Activated naive CD8-positive, alpha-beta T cell treated with anti-CD3 and anti-CD28 coated beads, Interleukin-2, amount 50 U/mL, for 24 hours (primary cell): ENCODE measurements at regions not wholly inside any gene's neighbourhood (a gene's known extent, or its start where the extent isn't known, plus 50 kb on each side); places are given as distances from the start of the nearest gene placed in this dataset.

ENCODE experiments used
- ATAC-seq: fragments of 150-1000 bp; cut with Tn5 transposase; one replicate; pipeline ENCODE4 v1.10.0; 2021
- DNase-seq: peaks from one replicate; pipeline ENCODE4 v3.0.0; 2021
- H3K27ac Mint-ChIP-seq: one replicate; pipeline ENCODE4 v1.8.0; 2021; ENCODE audit warnings: mild to moderate bottlenecking, mixed read lengths
- H3K27me3 Mint-ChIP-seq: one replicate; pipeline ENCODE4 v1.8.0; 2021; ENCODE audit warnings: mixed read lengths
- H3K36me3 Mint-ChIP-seq: one replicate; pipeline ENCODE4 v1.8.0; 2021; ENCODE audit warnings: low read depth, mixed read lengths
- H3K4me1 Mint-ChIP-seq: one replicate; pipeline ENCODE4 v1.8.0; 2021; ENCODE audit warnings: mixed read lengths
- H3K4me3 Mint-ChIP-seq: one replicate; pipeline ENCODE4 v1.8.0; 2021; ENCODE audit warnings: mild to moderate bottlenecking, moderate library complexity, mixed read lengths
- H3K9me3 Mint-ChIP-seq: one replicate; pipeline ENCODE4 v1.8.0; 2021; ENCODE audit warnings: mixed read lengths

DNA sequence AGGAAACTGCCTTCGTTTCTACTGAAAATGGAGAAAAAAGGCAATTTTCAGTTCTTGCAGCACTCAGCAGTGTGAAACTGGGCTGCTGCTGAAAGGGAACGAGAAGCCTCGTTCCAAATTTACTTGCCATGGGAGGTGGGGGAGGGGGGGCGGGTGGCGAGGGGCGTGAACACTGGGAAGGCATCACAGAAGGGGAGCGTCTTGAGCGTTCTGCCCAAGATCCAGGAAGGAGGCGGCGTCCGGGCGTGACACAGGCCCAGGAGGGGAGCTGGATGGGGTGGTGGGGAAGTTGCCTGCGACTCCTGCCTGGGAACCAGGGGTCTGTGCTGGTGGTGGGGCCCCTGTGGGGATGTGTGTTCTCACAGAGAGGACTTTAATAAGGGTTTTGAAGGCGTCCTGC lies 213.5 kb downstream of the CTTN start:
- Mint-ChIP-seq H3K36me3 (no peaks in the 10 kb centered on the region), H3K4me3 (no peak overlapping the region), H3K4me1 (no peaks in the 10 kb centered on the region), H3K27ac (no peak overlapping the region), H3K9me3 (no peaks in the 10 kb centered on the region), H3K27me3 (peaks cover 3% of the 10 kb centered on the region)
- DNase-seq (no peak), ATAC-seq (no peak)

- H3K27me3 Mint-ChIP-seq = peaks cover 3% of the 10 kb centered on the region
- ATAC-seq (no peak), DNase-seq (no peak)
- H3K9me3 Mint-ChIP-seq = no peaks in the 10 kb centered on the region
- H3K4me3 Mint-ChIP-seq = no peak overlapping the region
- no peaks in the 10 kb centered on the region for H3K4me1 Mint-ChIP-seq
- H3K36me3 Mint-ChIP-seq = no peaks in the 10 kb centered on the region
- H3K27ac Mint-ChIP-seq = no peak overlapping the region
Observed at GRCh38 chr11:70612459-70613141, 214.3 kb downstream of the CTTN start.

DNA sequence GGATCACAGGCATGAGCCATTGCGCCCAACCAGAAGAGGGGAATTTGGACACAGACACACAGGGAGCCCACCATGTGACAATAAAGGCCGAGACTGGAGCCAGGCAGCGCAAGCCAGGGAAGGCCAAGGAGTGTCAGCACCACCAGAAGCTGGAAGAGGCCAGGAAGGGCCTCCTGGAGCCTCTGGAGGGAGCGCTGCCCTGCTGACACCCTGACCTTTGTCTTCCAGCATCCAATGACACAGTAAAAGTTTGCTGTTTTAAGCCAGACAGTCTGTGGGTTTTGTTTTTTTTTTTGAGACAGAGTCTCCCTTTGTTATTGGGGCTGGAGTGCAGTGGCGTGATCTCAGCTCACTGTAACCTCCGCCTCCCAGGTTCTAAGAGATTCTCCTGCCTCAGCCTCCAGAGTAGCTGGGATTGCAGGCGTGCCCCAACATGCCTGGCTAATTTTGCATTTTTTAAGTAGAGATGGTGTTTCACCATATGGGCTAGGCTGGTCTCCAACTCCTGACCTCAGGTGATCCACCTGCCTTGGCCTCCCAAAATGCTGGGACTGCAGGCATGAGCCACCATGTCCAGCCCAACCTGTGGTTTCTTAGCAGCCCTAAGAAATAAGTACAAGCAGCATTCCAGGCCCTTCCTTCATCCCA lies 215.8 kb downstream of the CTTN start:
- Mint-ChIP-seq H3K27me3 (peaks cover 3% of the 10 kb centered on the region), H3K27ac (no peak overlapping the region), H3K36me3 (no peaks in the 10 kb centered on the region), H3K9me3 (no peaks in the 10 kb centered on the region), H3K4me1 (no peaks in the 10 kb centered on the region), H3K4me3 (no peak overlapping the region)
- DNase-seq (no peak), ATAC-seq (no peak)

GRCh38 chr11:70615036-70615875 lies 216.9 kb downstream of the CTTN start:
- Mint-ChIP-seq H3K4me1 (no peaks in the 10 kb centered on the region), H3K27ac (no peak overlapping the region), H3K4me3 (no peak overlapping the region), H3K36me3 (no peaks in the 10 kb centered on the region), H3K27me3 (peaks cover 3% of the 10 kb centered on the region), H3K9me3 (no peaks in the 10 kb centered on the region)
- DNase-seq (no peak), ATAC-seq (no peak)

DNA sequence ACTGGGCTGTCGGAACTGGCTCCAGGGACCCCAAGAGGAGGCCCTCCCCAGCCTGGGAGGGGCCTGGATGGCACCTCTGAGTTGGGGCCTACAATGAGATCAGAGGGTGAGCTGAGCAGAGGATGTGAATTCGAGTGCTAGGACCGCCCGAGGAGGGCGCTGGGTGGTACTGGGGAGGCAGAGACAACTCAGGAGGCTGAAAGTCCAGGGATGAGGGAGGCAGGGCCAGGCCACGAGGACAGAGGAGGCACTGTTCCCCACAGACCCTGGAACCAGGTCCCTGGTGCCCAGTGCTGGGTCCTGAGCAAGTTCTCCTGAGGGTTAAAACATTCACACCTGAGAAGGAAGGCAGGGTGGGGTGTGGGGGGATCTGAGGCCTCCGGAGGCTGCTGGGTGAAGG lies 218.0 kb downstream of the CTTN start:
- no peak overlapping the region for H3K27ac Mint-ChIP-seq
- DNase-seq (no peak), ATAC-seq (no peak)
- H3K4me1 Mint-ChIP-seq = no peaks in the 10 kb centered on the region
- H3K4me3 Mint-ChIP-seq = no peak overlapping the region
- H3K9me3 Mint-ChIP-seq = no peaks in the 10 kb centered on the region
- no peaks in the 10 kb centered on the region for H3K36me3 Mint-ChIP-seq
- no peaks in the 10 kb centered on the region for H3K27me3 Mint-ChIP-seq

DNA sequence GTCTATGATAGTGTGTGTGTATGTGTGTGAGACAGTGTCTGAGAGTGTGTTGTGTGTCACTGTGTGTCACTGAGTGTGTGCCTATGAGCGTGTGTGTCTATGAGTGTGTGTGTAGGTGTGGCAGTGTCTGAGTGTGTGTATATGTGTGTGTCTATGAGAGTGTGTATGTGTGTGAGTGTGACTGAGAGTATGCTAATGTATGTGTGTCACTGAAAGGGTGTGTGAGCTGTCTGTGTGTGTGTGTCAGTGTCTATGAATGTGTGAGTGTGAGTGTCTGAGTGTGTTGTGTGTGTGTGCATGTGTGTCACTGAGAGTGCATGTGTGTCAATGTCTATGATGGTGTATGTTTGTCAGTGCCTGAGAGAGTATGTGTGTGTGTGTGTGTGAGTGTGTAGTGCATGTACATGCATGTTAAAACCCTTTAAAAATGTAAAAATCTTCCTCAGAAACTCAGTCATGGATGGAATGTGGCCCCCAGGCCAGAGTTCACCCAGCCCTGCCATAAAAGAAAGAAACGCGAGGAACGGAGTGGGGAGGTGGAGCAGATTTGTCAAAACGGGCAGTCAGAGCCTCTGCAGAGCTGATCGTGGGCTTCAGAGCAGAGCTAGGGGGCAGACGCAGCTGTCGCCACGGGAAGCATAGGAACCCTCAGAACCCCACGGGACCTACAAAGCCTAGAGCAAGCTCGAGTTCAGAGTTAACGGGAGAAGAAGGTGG lies 218.8 kb downstream of the CTTN start:
- H3K27me3 Mint-ChIP-seq = no peaks in the 10 kb centered on the region
- no peaks in the 10 kb centered on the region for H3K36me3 Mint-ChIP-seq
- no peak overlapping the region for H3K27ac Mint-ChIP-seq
- DNase-seq = no peak
- H3K4me1 Mint-ChIP-seq = no peaks in the 10 kb centered on the region
- no peak for ATAC-seq
- no peak overlapping the region for H3K4me3 Mint-ChIP-seq
- H3K9me3 Mint-ChIP-seq = no peaks in the 10 kb centered on the region

- Mint-ChIP-seq H3K27ac (no peak overlapping the region), H3K4me1 (no peaks in the 10 kb centered on the region), H3K9me3 (no peaks in the 10 kb centered on the region), H3K4me3 (no peak overlapping the region), H3K36me3 (no peaks in the 10 kb centered on the region), H3K27me3 (no peaks in the 10 kb centered on the region)
- DNase-seq (no peak), ATAC-seq (no peak)
Observed at GRCh38 chr11:70618431-70619101, 220.2 kb downstream of the CTTN start.

GRCh38 chr11:70619591-70619990 lies 221.3 kb downstream of the CTTN start:
- Mint-ChIP-seq H3K9me3 (no peaks in the 10 kb centered on the region), H3K4me1 (no peaks in the 10 kb centered on the region), H3K4me3 (no peak overlapping the region), H3K27ac (no peak overlapping the region), H3K36me3 (no peaks in the 10 kb centered on the region), H3K27me3 (no peaks in the 10 kb centered on the region)
- ATAC-seq = no peak
- DNase-seq = no peak

GRCh38 chr11:70620510-70621184 lies 222.3 kb downstream of the CTTN start:
- no peaks in the 10 kb centered on the region for H3K27me3 Mint-ChIP-seq
- no peak overlapping the region for H3K4me3 Mint-ChIP-seq
- no peak for ATAC-seq
- H3K36me3 Mint-ChIP-seq = no peaks in the 10 kb centered on the region
- H3K27ac Mint-ChIP-seq = no peak overlapping the region
- H3K9me3 Mint-ChIP-seq = no peaks in the 10 kb centered on the region
- H3K4me1 Mint-ChIP-seq = no peaks in the 10 kb centered on the region
- no peak for DNase-seq

GRCh38 chr11:70621241-70621640 lies 222.9 kb downstream of the CTTN start:
- ATAC-seq = no peak

GRCh38 chr11:70622091-70622490 lies 223.8 kb downstream of the CTTN start:
- H3K9me3 Mint-ChIP-seq = no peaks in the 10 kb centered on the region
- no peaks in the 10 kb centered on the region for H3K4me1 Mint-ChIP-seq
- H3K4me3 Mint-ChIP-seq = no peak overlapping the region
- no peaks in the 10 kb centered on the region for H3K27me3 Mint-ChIP-seq
- H3K36me3 Mint-ChIP-seq = no peaks in the 10 kb centered on the region
- DNase-seq (no peak), ATAC-seq (no peak)
- H3K27ac Mint-ChIP-seq = no peak overlapping the region

More at GRCh38 chr11:70621241-70621640, 222.9 kb downstream of the CTTN start:
- no peaks in the 10 kb centered on the region for H3K27me3 Mint-ChIP-seq
- H3K9me3 Mint-ChIP-seq = no peaks in the 10 kb centered on the region
- H3K27ac Mint-ChIP-seq = no peak overlapping the region
- H3K36me3 Mint-ChIP-seq = no peaks in the 10 kb centered on the region
- no peak overlapping the region for H3K4me3 Mint-ChIP-seq
- no peaks in the 10 kb centered on the region for H3K4me1 Mint-ChIP-seq
- DNase-seq = no peak

GRCh38 chr11:70623906-70624597 lies 225.7 kb downstream of the CTTN start:
- H3K4me3 Mint-ChIP-seq = no peak overlapping the region
- ATAC-seq (no peak), DNase-seq (no peak)
- no peaks in the 10 kb centered on the region for H3K4me1 Mint-ChIP-seq
- H3K36me3 Mint-ChIP-seq = no peaks in the 10 kb centered on the region
- H3K27me3 Mint-ChIP-seq = no peaks in the 10 kb centered on the region
- no peaks in the 10 kb centered on the region for H3K9me3 Mint-ChIP-seq
- H3K27ac Mint-ChIP-seq = no peak overlapping the region

DNA sequence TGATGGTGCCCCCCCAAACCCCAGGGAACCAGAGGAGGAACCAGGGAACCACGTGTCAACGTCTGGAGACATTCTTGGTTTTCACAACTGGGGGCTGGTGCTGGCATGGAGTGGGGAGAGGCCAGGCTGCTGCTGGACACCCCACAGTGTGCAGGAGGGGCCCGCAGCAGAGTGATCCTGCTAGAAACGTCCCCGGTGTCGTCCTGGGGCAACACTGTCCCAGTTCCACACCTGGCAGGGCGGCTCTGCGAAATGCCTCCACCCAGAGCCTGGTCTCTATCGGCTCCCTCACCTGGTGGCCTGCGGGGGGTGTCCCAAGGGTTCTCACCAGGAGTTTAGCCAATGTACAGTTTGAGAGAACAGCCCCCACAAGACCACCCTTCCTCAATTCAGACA lies 226.3 kb downstream of the CTTN start:
- no peak for DNase-seq
- no peak for ATAC-seq
- Mint-ChIP-seq H3K36me3 (no peaks in the 10 kb centered on the region), H3K27ac (no peak overlapping the region), H3K4me1 (no peaks in the 10 kb centered on the region), H3K4me3 (no peak overlapping the region), H3K9me3 (no peaks in the 10 kb centered on the region), H3K27me3 (no peaks in the 10 kb centered on the region)
